OCI-LY7 (cell line): ENCODE measurements at regions not wholly inside any gene's neighbourhood (a gene's known extent, or its start where the extent isn't known, plus 50 kb on each side); places are given as distances from the start of the nearest gene placed in this dataset.

Experiments used
- EZH2phosphoT487 ChIP-seq: fragments of 200-600 bp; sonication (generic); IDR thresholded peaks from 2 replicates; pipeline ENCODE4 v1.6.1; 2018; ENCODE audit warnings: low read depth, borderline replicate concordance, mild to moderate bottlenecking, mixed run types, antibody characterized with exemption, low read length, moderate library complexity, mixed read lengths
- TF ChIP-seq, protein P1 (sequence below): fragments of 200-600 bp; sonication (generic); conservative IDR thresholded peaks from 2 replicates; pipeline ENCODE4 v1.5.1; 2014; ENCODE audit warnings: mild to moderate bottlenecking, antibody characterized with exemption, low read length, moderate library complexity, mixed read lengths

DNA sequence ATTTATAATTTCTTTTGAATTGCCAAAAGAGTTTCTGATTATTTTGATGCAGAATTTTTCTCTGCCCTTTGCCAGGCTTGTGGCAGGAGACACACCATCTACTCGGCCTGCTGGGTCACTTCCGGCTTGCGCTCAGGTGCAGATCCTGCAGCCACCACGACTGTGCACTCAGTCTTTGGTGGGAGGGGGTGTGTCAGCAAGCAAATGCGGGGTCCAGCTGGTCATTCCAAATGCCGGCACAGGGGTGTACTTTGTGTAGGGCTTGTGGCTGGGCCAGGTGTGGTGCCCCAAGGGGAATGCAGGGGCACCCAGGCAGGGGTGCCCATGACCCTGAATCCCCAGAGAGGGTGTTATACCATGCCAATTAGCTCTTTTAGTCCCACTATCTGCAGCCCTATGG, 673.0 kb downstream of the TLL1 start:
- TF ChIP-seq, protein P1, sequence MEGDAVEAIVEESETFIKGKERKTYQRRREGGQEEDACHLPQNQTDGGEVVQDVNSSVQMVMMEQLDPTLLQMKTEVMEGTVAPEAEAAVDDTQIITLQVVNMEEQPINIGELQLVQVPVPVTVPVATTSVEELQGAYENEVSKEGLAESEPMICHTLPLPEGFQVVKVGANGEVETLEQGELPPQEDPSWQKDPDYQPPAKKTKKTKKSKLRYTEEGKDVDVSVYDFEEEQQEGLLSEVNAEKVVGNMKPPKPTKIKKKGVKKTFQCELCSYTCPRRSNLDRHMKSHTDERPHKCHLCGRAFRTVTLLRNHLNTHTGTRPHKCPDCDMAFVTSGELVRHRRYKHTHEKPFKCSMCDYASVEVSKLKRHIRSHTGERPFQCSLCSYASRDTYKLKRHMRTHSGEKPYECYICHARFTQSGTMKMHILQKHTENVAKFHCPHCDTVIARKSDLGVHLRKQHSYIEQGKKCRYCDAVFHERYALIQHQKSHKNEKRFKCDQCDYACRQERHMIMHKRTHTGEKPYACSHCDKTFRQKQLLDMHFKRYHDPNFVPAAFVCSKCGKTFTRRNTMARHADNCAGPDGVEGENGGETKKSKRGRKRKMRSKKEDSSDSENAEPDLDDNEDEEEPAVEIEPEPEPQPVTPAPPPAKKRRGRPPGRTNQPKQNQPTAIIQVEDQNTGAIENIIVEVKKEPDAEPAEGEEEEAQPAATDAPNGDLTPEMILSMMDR, result no peak
- TF ChIP-seq EZH2phosphoT487, result no peak
